Tibial nerve (tissue), 4 donors: ENCODE measurements at regions not wholly inside any gene's neighbourhood (a gene's known extent, or its start where the extent isn't known, plus 50 kb on each side); places are given as distances from the start of the nearest gene placed in this dataset.

Source experiments
- CTCF ChIP-seq, 5 experiments: fragments of 200-600 bp in 3 of 5; fragments of 450-650 bp in 2 of 5; sonication (generic) in 3 of 5; IDR thresholded peaks; one replicate each; pipeline ENCODE4 v1.5.1; 2016 to 2019; ENCODE audit warnings: antibody characterized with exemption in 5 of 5, mild to moderate bottlenecking in 3 of 5, moderate library complexity in 2 of 5
- EP300 ChIP-seq, 2 donors: sonication (generic); formaldehyde crosslinking; IDR thresholded peaks; one replicate each; pipeline ENCODE4 v1.6.1; 2017; ENCODE audit warnings: antibody characterized with exemption in 2 of 2, mild to moderate bottlenecking in 1 of 2
- POLR2A ChIP-seq, 2 donors: fragments of 450-650 bp; IDR thresholded peaks; one replicate each; pipeline ENCODE4 v1.6.1; 2017; ENCODE audit warnings: antibody characterized with exemption in 2 of 2, mild to moderate bottlenecking in 2 of 2, moderate library complexity in 2 of 2

- TF ChIP-seq CTCF (IDR thresholded peaks at IDR 0.05): no peak
- TF ChIP-seq EP300 (IDR thresholded peaks at IDR 0.05): no peak
- TF ChIP-seq POLR2A (IDR thresholded peaks at IDR 0.05): no peak
Observed at GRCh38 chr10:4736608-4737007, 89.4 kb upstream of the AKR1E2 start.
